GM18867 (cell line): ENCODE measurements at regions not wholly inside any gene's neighbourhood (a gene's known extent, or its start where the extent isn't known, plus 50 kb on each side); places are given as distances from the start of the nearest gene placed in this dataset.
"Not testable (repeated sequence)": the region's sequence is repeated elsewhere in the genome, so short reads cannot be mapped to it uniquely, and the experiment has no call there.

Experiments
- ATAC-seq: cut with Tn5 transposase; IDR thresholded peaks from one replicate; pipeline ENCODE4 v1.9.1; 2021; ENCODE audit warnings: mild to moderate bottlenecking, moderate library complexity; ENCODE audit not compliant: unreplicated experiment

GRCh38 chr1:224529844-224530243 is 86.3 kb upstream of the CNIH3 start:
- ATAC-seq = no peak

GRCh38 chr1:224533517-224533916 is 82.6 kb upstream of the CNIH3 start:
- ATAC-seq = no peak

- ATAC-seq = no peak
Measured at GRCh38 chr1:224534731-224535130, 81.4 kb upstream of the CNIH3 start.

GRCh38 chr1:224535641-224536040 is 80.5 kb upstream of the CNIH3 start:
- no peak for ATAC-seq

GRCh38 chr1:224539971-224540370 is 76.1 kb upstream of the CNIH3 start:
- no peak for ATAC-seq

- no peak for ATAC-seq
Measured at GRCh38 chr1:224540535-224540934, 75.6 kb upstream of the CNIH3 start.

GRCh38 chr1:224541072-224541790 is 74.9 kb upstream of the CNIH3 start:
- no peak for ATAC-seq

- no peak for ATAC-seq
Measured at GRCh38 chr1:224541901-224542630, 74.1 kb upstream of the CNIH3 start.

GRCh38 chr1:224542783-224543440 is 73.2 kb upstream of the CNIH3 start:
- peak; percentile 51 for ATAC-seq

GRCh38 chr1:224543453-224543852 is 72.7 kb upstream of the CNIH3 start:
- ATAC-seq = no peak

GRCh38 chr1:224544346-224545110 is 71.6 kb upstream of the CNIH3 start:
- ATAC-seq = no peak

- ATAC-seq = no peak
Measured at GRCh38 chr1:224545571-224545970, 70.5 kb upstream of the CNIH3 start.

- ATAC-seq = no peak
Measured at GRCh38 chr1:224548676-224549075, 67.4 kb upstream of the CNIH3 start.

- ATAC-seq = not testable (repeated sequence)
Measured at GRCh38 chr1:224551189-224551588, 64.9 kb upstream of the CNIH3 start.

- ATAC-seq = no peak
Measured at GRCh38 chr1:224554056-224554455, 62.1 kb upstream of the CNIH3 start.

- ATAC-seq = no peak
Measured at GRCh38 chr1:224554620-224555259, 61.4 kb upstream of the CNIH3 start.

GRCh38 chr1:224558904-224559303 is 57.2 kb upstream of the CNIH3 start:
- no peak for ATAC-seq

- no peak for ATAC-seq
Measured at GRCh38 chr1:224559981-224560728, 56.0 kb upstream of the CNIH3 start.

GRCh38 chr1:224562881-224563280 is 53.2 kb upstream of the CNIH3 start:
- not testable (repeated sequence) for ATAC-seq

- ATAC-seq = no peak
Measured at GRCh38 chr1:224563666-224564065, 52.5 kb upstream of the CNIH3 start.
